A673 (cell line): ENCODE measurements at regions not wholly inside any gene's neighbourhood (a gene's known extent, or its start where the extent isn't known, plus 50 kb on each side); places are given as distances from the start of the nearest gene placed in this dataset.
"Not testable (repeated sequence)": the region's sequence is repeated elsewhere in the genome, so short reads cannot be mapped to it uniquely, and the experiment has no call there.

Experiments
- BruUV-seq: library from RNA; stranded (reverse); fragments of 400-500 nt; replicated peaks from 2 replicates; lab custom pipeline; 2021; lab: Mats Ljungman, UMichigan
- CTCF ChIA-PET: fragments of 300-600 bp; sonication (Branson Sonifier 250); formaldehyde crosslinking; loops from one replicate; lab custom pipeline; 2022; ENCODE audit warnings: antibody characterized with exemption; lab: Charles Lee
- POLR2A ChIA-PET: fragments of 300-600 bp; sonication (Branson Sonifier 250); formaldehyde crosslinking; loops from one replicate; lab custom pipeline; 2022; ENCODE audit warnings: antibody characterized with exemption; ENCODE audit not compliant: low non-redundant PET; lab: Charles Lee
- DNase-seq: peaks from one replicate; pipeline ENCODE4 v3.0.0-alpha.2; 2015; ENCODE audit warnings: low spot score
- H3K27ac ChIP-seq: fragments of 200-600 bp; sonication (generic); 2 replicates; pipeline ENCODE4 v1.5.1; 2016; ENCODE audit warnings: mixed run types, low read depth, mild to moderate bottlenecking, mixed read lengths, antibody characterized with exemption, low read length; ENCODE audit not compliant: poor library complexity, severe bottlenecking
- H3K27me3 ChIP-seq: fragments of 200-600 bp; sonication (generic); replicated peaks from 2 replicates; pipeline ENCODE4 v1.6.1; 2017; ENCODE audit warnings: mixed run types, low read depth, mild to moderate bottlenecking, mixed read lengths, antibody characterized with exemption, low read length; ENCODE audit not compliant: insufficient read depth, poor library complexity
- H3K36me3 ChIP-seq: fragments of 200-600 bp; sonication (generic); 2 replicates; pipeline ENCODE4 v1.6.1; 2016; ENCODE audit warnings: mixed run types, mild to moderate bottlenecking, mixed read lengths, antibody characterized with exemption, low read length; ENCODE audit not compliant: insufficient read depth, poor library complexity, severe bottlenecking
- H3K4me1 ChIP-seq: fragments of 200-600 bp; sonication (generic); 2 replicates; pipeline ENCODE4 v1.6.1; 2017; ENCODE audit warnings: mixed run types, mild to moderate bottlenecking, mixed read lengths, antibody characterized with exemption, low read length; ENCODE audit not compliant: insufficient read depth, poor library complexity, severe bottlenecking
- H3K4me3 ChIP-seq: fragments of 200-600 bp; sonication (generic); 2 replicates; pipeline ENCODE4 v1.5.1; 2016; ENCODE audit warnings: low read depth, mixed run types, mild to moderate bottlenecking, mixed read lengths, low read length; ENCODE audit not compliant: poor library complexity, severe bottlenecking
- H3K9me3 ChIP-seq: fragments of 200-600 bp; sonication (generic); 2 replicates; pipeline ENCODE4 v1.6.1; 2016; ENCODE audit warnings: mixed run types, low read depth, mild to moderate bottlenecking, mixed read lengths, antibody characterized with exemption, low read length; ENCODE audit not compliant: poor library complexity, severe bottlenecking
- CTCF ChIP-seq: fragments of 300-800, 200-600 bp; sonication (generic); conservative IDR thresholded peaks from 2 replicates; pipeline ENCODE4 v1.5.1; 2017; ENCODE audit warnings: low read depth, mild to moderate bottlenecking, antibody characterized with exemption, low read length, moderate library complexity, mixed read lengths
- EZH2 ChIP-seq: fragments of 200-600 bp; sonication (generic); IDR thresholded peaks from 2 replicates; pipeline ENCODE4 v1.6.1; 2017; ENCODE audit warnings: borderline replicate concordance, low read depth, mild to moderate bottlenecking, mixed read lengths, antibody characterized with exemption, low read length; ENCODE audit not compliant: poor library complexity, severe bottlenecking
- intact Hi-C: fragments of 100-400 bp; cut with micrococcal nuclease; formaldehyde crosslinking; loops from one replicate; pipeline ENCODE4 v1.10.0; 2022; ENCODE audit not compliant: unreplicated experiment

GRCh38 chr1:55773211-55773940 is 558.2 kb upstream of the USP24 start:
- TF ChIP-seq EZH2 = no peak
- TF ChIP-seq CTCF = no peak
- DNase-seq = no peak
- Histone ChIP-seq H3K4me3 (no peak overlapping the region), H3K36me3 (no peaks in the 10 kb centered on the region), H3K27me3 (no peaks in the 10 kb centered on the region), H3K9me3 (no peaks in the 10 kb centered on the region), H3K4me1 (no peaks in the 10 kb centered on the region), H3K27ac (no peak overlapping the region)
- CTCF ChIA-PET = no interaction called here
- POLR2A ChIA-PET = no interaction called here
- BruUV-seq = no TSS peak
- intact Hi-C loops = no loop called here

- Histone ChIP-seq H3K4me3 (no peak overlapping the region), H3K4me1 (no peaks in the 10 kb centered on the region), H3K27ac (no peak overlapping the region), H3K36me3 (no peaks in the 10 kb centered on the region), H3K9me3 (no peaks in the 10 kb centered on the region), H3K27me3 (peaks cover 5% of the 10 kb centered on the region)
- no peak for DNase-seq
- no TSS peak for BruUV-seq
- CTCF ChIA-PET = interaction anchor here (0.6 kb wide), 1 partner anchor 59 kb away, joined by 3 read pairs; no protein-coding TSS in a partner anchor
- intact Hi-C loops = no loop called here
- TF ChIP-seq EZH2 (no peak), CTCF (no peak)
- POLR2A ChIA-PET = no interaction called here
Measured at GRCh38 chr1:55768327-55768952, 553.3 kb upstream of the USP24 start.

- Histone ChIP-seq H3K4me3 (no peak overlapping the region), H3K27ac (no peak overlapping the region), H3K36me3 (no peaks in the 10 kb centered on the region), H3K9me3 (no peaks in the 10 kb centered on the region), H3K27me3 (peaks cover 5% of the 10 kb centered on the region), H3K4me1 (no peaks in the 10 kb centered on the region)
- ChIA-PET POLR2A (no interaction called here), CTCF (no interaction called here)
- TF ChIP-seq EZH2 = no peak
- no peak for TF ChIP-seq CTCF
- intact Hi-C loops = no loop called here
- no TSS peak for BruUV-seq
- no peak for DNase-seq
Measured at GRCh38 chr1:55767171-55767570, 552.0 kb upstream of the USP24 start.

- H3K36me3 ChIP-seq, H3K27ac ChIP-seq, DNase-seq, CTCF ChIA-PET, intact Hi-C loops, H3K9me3 ChIP-seq, BruUV-seq, H3K4me3 ChIP-seq, POLR2A ChIA-PET, H3K4me1 ChIP-seq, H3K27me3 ChIP-seq: not testable (repeated sequence)
Measured at GRCh38 chr1:55765505-55765904, 550.3 kb upstream of the USP24 start.
